ENCODE measurements at regions not wholly inside any gene's neighbourhood (a gene's known extent, or its start where the extent isn't known, plus 50 kb on each side); places are given as distances from the start of the nearest gene placed in this dataset.

GRCh38 chr6:8155259-8156012, 53.1 kb upstream of the EEF1E1 start:
- no peak for DNase-seq (ENCODE audit: insufficient read length, low spot score)
- no peak for FAIRE-seq
- TF ChIP-seq POLR2A (IDR thresholded peaks at IDR 0.05; ENCODE audit: low read depth, low read length) (no peak), TAF1 (IDR thresholded peaks at IDR 0.05; ENCODE audit: low read depth, low read length) (no peak), PAX5 (IDR thresholded peaks at IDR 0.05; ENCODE audit: insufficient read depth, low read length, severe bottlenecking) (no peak), POU2F2 (IDR thresholded peaks at IDR 0.05; ENCODE audit: low read depth, low read length) (no peak), POLR2AphosphoS5 (IDR thresholded peaks at IDR 0.05; ENCODE audit: low read depth, low read length) (no peak), SPI1 (IDR thresholded peaks at IDR 0.05; ENCODE audit: low read depth, low read length) (no peak)
